ENCODE measurements at regions not wholly inside any gene's neighbourhood (a gene's known extent, or its start where the extent isn't known, plus 50 kb on each side); places are given as distances from the start of the nearest gene placed in this dataset.

GRCh38 chr4:129561886-129562671, 466.1 kb downstream of the C4orf33 start:
- DNase-seq = no peak

- DNase-seq = no peak
Observed at GRCh38 chr4:129565214-129565613, 469.3 kb downstream of the C4orf33 start.

GRCh38 chr4:129570326-129570725, 474.4 kb downstream of the C4orf33 start:
- DNase-seq = no peak

GRCh38 chr4:129578336-129578735, 482.4 kb downstream of the C4orf33 start:
- no peak for DNase-seq

GRCh38 chr4:129581305-129581704, 485.4 kb downstream of the C4orf33 start:
- DNase-seq = no peak

- DNase-seq = no peak
Observed at GRCh38 chr4:129583868-129584267, 487.9 kb downstream of the C4orf33 start.

GRCh38 chr4:129598582-129598981, 502.6 kb downstream of the C4orf33 start:
- DNase-seq = no peak

GRCh38 chr4:129600898-129601297, 504.9 kb downstream of the C4orf33 start:
- DNase-seq = no peak

- no peak for DNase-seq
Observed at GRCh38 chr4:129602447-129602846, 506.5 kb downstream of the C4orf33 start.

- DNase-seq = no peak
Observed at GRCh38 chr4:129603241-129603931, 507.4 kb downstream of the C4orf33 start.

- no peak for DNase-seq
Observed at GRCh38 chr4:129604632-129605255, 508.8 kb downstream of the C4orf33 start.

GRCh38 chr4:129614611-129615010, 518.7 kb downstream of the C4orf33 start:
- no peak for DNase-seq

- DNase-seq = no peak
Observed at GRCh38 chr4:129622566-129622965, 526.6 kb downstream of the C4orf33 start.

- no peak for DNase-seq
Observed at GRCh38 chr4:129623233-129623875, 527.4 kb downstream of the C4orf33 start.

- peak; percentile 16 for DNase-seq
Observed at GRCh38 chr4:129641179-129641578, 545.2 kb downstream of the C4orf33 start.

- DNase-seq = no peak
Observed at GRCh38 chr4:129645461-129645860, 549.5 kb downstream of the C4orf33 start.

- DNase-seq = no peak
Observed at GRCh38 chr4:129668092-129668491, 572.1 kb downstream of the C4orf33 start.

GRCh38 chr4:129672941-129673340, 577.0 kb downstream of the C4orf33 start:
- DNase-seq = no peak

GRCh38 chr4:129675036-129675435, 579.1 kb downstream of the C4orf33 start:
- no peak for DNase-seq

GRCh38 chr4:129676934-129677333, 581.0 kb downstream of the C4orf33 start:
- no peak for DNase-seq

- DNase-seq = no peak
Observed at GRCh38 chr4:129682586-129682985, 586.6 kb downstream of the C4orf33 start.

GRCh38 chr4:129707949-129708348, 612.0 kb downstream of the C4orf33 start:
- DNase-seq = no peak

GRCh38 chr4:129708784-129709183, 612.8 kb downstream of the C4orf33 start:
- no peak for DNase-seq
